AG10803 (cell line): ENCODE measurements at regions not wholly inside any gene's neighbourhood (a gene's known extent, or its start where the extent isn't known, plus 50 kb on each side); places are given as distances from the start of the nearest gene placed in this dataset.

Source experiments
- DNase-seq: peaks from one replicate; pipeline ENCODE4 v3.0.0; 2010; ENCODE audit warnings: low read depth
- H3K4me3 ChIP-seq: 2 replicates; pipeline ENCODE4 v1.5.1; 2011; ENCODE audit warnings: mild to moderate bottlenecking, low read length, control low read depth
- CTCF ChIP-seq: conservative IDR thresholded peaks from 2 replicates; pipeline ENCODE4 v1.5.1; 2011; ENCODE audit warnings: mild to moderate bottlenecking, low read length, control low read depth, inconsistent platforms

GRCh38 chr4:52253025-52253424 lies 201.9 kb downstream of the SPATA18 start:
- TF ChIP-seq CTCF: no peak

GRCh38 chr4:52256522-52256921 lies 205.4 kb downstream of the SPATA18 start:
- no peak for DNase-seq
- no peak for TF ChIP-seq CTCF
- no peak overlapping the region for H3K4me3 ChIP-seq

More at GRCh38 chr4:52253025-52253424, 201.9 kb downstream of the SPATA18 start:
- DNase-seq: no peak
- no peak overlapping the region for H3K4me3 ChIP-seq

- no peak for DNase-seq
- no peak overlapping the region for H3K4me3 ChIP-seq
- no peak for TF ChIP-seq CTCF
Measured at GRCh38 chr4:52259978-52260377, 208.9 kb downstream of the SPATA18 start.

- no peak overlapping the region for H3K4me3 ChIP-seq
- no peak for DNase-seq
- TF ChIP-seq CTCF: no peak
Measured at GRCh38 chr4:52260514-52261210, 209.6 kb downstream of the SPATA18 start.

GRCh38 chr4:52263607-52264006 lies 212.5 kb downstream of the SPATA18 start:
- peak; percentile 6 for DNase-seq
- H3K4me3 ChIP-seq: no peak overlapping the region
- TF ChIP-seq CTCF: no peak

GRCh38 chr4:52265781-52266525 lies 214.8 kb downstream of the SPATA18 start:
- DNase-seq: no peak
- TF ChIP-seq CTCF: no peak
- no peak overlapping the region for H3K4me3 ChIP-seq
